IMR-90 (cell line): ENCODE measurements at regions not wholly inside any gene's neighbourhood (a gene's known extent, or its start where the extent isn't known, plus 50 kb on each side); places are given as distances from the start of the nearest gene placed in this dataset.
"Not testable (repeated sequence)": the region's sequence is repeated elsewhere in the genome, so short reads cannot be mapped to it uniquely, and the experiment has no call there.

ENCODE experiments used
- ATAC-seq: fragments of 200-7000 bp; cut with Tn5 transposase; 2 replicates; pipeline ENCODE4 v1.9.1; 2020; ENCODE audit warnings: low read depth, mild to moderate bottlenecking, moderate library complexity
- BruUV-seq: library from RNA; stranded (reverse); fragments of 400-500 nt; replicated peaks from 2 replicates; lab custom pipeline; 2021; lab: Mats Ljungman, UMichigan
- CTCF ChIA-PET: fragments of 300-600 bp; formaldehyde crosslinking; extraction: SDS; loops from one replicate; lab custom pipeline; 2021; ENCODE audit warnings: antibody characterized with exemption; lab: Yijun Ruan, JAX
- POLR2A ChIA-PET: fragments of 300-600 bp; sonication (Branson Sonifier 250); formaldehyde crosslinking; loops from one replicate; lab custom pipeline; 2022; ENCODE audit warnings: antibody characterized with exemption; ENCODE audit not compliant: unreplicated experiment; lab: Charles Lee
- DNase-seq: peaks from one replicate; pipeline ENCODE4 v3.0.0; 2013
- H2AFZ ChIP-seq: replicated peaks from 2 replicates; pipeline ENCODE3; 2013; ENCODE audit warnings: low read length, mild to moderate bottlenecking; ENCODE audit not compliant: poor library complexity
- H2AK5ac ChIP-seq: 2 replicates; pipeline ENCODE4 v1.6.1; 2013; ENCODE audit warnings: low read depth, low read length, inconsistent platforms
- H2AK9ac ChIP-seq: replicated peaks from 2 replicates; pipeline ENCODE3; 2013; ENCODE audit warnings: mild to moderate bottlenecking, low read depth, low read length, moderate library complexity; ENCODE audit not compliant: poor library complexity
- H2BK120ac ChIP-seq: 2 replicates; pipeline ENCODE4 v1.6.1; 2013; ENCODE audit warnings: low read depth, low read length, inconsistent platforms
- H2BK15ac ChIP-seq: 3 replicates; pipeline ENCODE4 v1.6.1; 2013; ENCODE audit warnings: low read depth, low read length, inconsistent platforms
- H2BK20ac ChIP-seq: 2 replicates; pipeline ENCODE4 v1.6.1; 2013; ENCODE audit warnings: low read depth, mild to moderate bottlenecking, inconsistent platforms, low read length, moderate library complexity
- H2BK5ac ChIP-seq: 2 replicates; pipeline ENCODE4 v1.6.1; 2013; ENCODE audit warnings: mild to moderate bottlenecking, low read depth, low read length, inconsistent platforms; ENCODE audit not compliant: poor library complexity, severe bottlenecking
- H3K14ac ChIP-seq: replicated peaks from 2 replicates; pipeline ENCODE4 v1.6.1; 2013; ENCODE audit warnings: low read depth, low read length, inconsistent platforms
- H3K18ac ChIP-seq: 2 replicates; pipeline ENCODE4 v1.6.1; 2013; ENCODE audit warnings: low read depth, low read length, control low read depth
- H3K23ac ChIP-seq: 2 replicates; pipeline ENCODE4 v1.6.1; 2013; ENCODE audit warnings: low read depth, low read length, inconsistent platforms
- H3K27ac ChIP-seq: 2 replicates; pipeline ENCODE4 v1.5.1; 2013; ENCODE audit warnings: mild to moderate bottlenecking, control low read depth, low read length; ENCODE audit not compliant: insufficient read depth
- H3K27me3 ChIP-seq: 2 replicates; pipeline ENCODE4 v1.6.1; 2013; ENCODE audit warnings: low read length; ENCODE audit not compliant: control insufficient read depth, insufficient read depth
- H3K36me3 ChIP-seq: 2 replicates; pipeline ENCODE4 v1.6.1; 2013; ENCODE audit warnings: low read length, mixed read lengths; ENCODE audit not compliant: control insufficient read depth, insufficient read depth
- H3K4ac ChIP-seq: 2 replicates; pipeline ENCODE4 v1.6.1; 2013; ENCODE audit warnings: low read depth, low read length, inconsistent platforms
- H3K4me1 ChIP-seq: 2 replicates; pipeline ENCODE4 v1.6.1; 2013; ENCODE audit warnings: low read length, mixed read lengths; ENCODE audit not compliant: control insufficient read depth, insufficient read depth
- H3K4me2 ChIP-seq: 2 replicates; pipeline ENCODE4 v1.6.1; 2013; ENCODE audit warnings: low read depth, mild to moderate bottlenecking, control low read depth, low read length, moderate library complexity
- H3K4me3 ChIP-seq: 2 replicates; pipeline ENCODE4 v1.5.1; 2013; ENCODE audit warnings: low read depth, mild to moderate bottlenecking, control low read depth, low read length, moderate library complexity; ENCODE audit not compliant: insufficient read depth
- H3K56ac ChIP-seq: 2 replicates; pipeline ENCODE4 v1.6.1; 2013; ENCODE audit warnings: low read length, inconsistent platforms; ENCODE audit not compliant: insufficient read depth; ENCODE audit errors: extremely low read depth
- H3K79me1 ChIP-seq, 2 experiments: 2 replicates each; pipeline ENCODE4 v1.6.1; 2013; ENCODE audit warnings: low read length in 2 of 2, inconsistent platforms in 1 of 2, low read depth in 1 of 2
- H3K9ac ChIP-seq: 2 replicates; pipeline ENCODE4 v1.6.1; 2013; ENCODE audit warnings: low read depth, low read length, control low read depth
- H3K9me1 ChIP-seq: 2 replicates; pipeline ENCODE4 v1.6.1; 2013; ENCODE audit warnings: low read length, inconsistent platforms; ENCODE audit not compliant: insufficient read depth
- H3K9me3 ChIP-seq: 2 replicates; pipeline ENCODE4 v1.6.1; 2013; ENCODE audit warnings: low read length; ENCODE audit not compliant: control insufficient read depth, insufficient read depth
- H4K20me1 ChIP-seq: 2 replicates; pipeline ENCODE4 v1.6.1; 2013; ENCODE audit warnings: low read length, inconsistent platforms; ENCODE audit not compliant: insufficient read depth
- H4K5ac ChIP-seq: 2 replicates; pipeline ENCODE4 v1.6.1; 2013; ENCODE audit warnings: mild to moderate bottlenecking, low read depth, low read length, control low read depth
- H4K8ac ChIP-seq, 2 experiments: 2 replicates each; pipeline ENCODE4 v1.6.1; 2013; ENCODE audit warnings: low read depth in 2 of 2, low read length in 2 of 2, control low read depth in 1 of 2, inconsistent platforms in 1 of 2
- H4K91ac ChIP-seq: 2 replicates; pipeline ENCODE4 v1.6.1; 2013; ENCODE audit warnings: low read depth, low read length, inconsistent platforms; ENCODE audit not compliant: insufficient read depth
- WGBS, 2 experiments: methylation state at CpG; one replicate each; pipeline versions ENCODE4 v1.1.5 to v1.1.7; 2013; ENCODE audit warnings: missing lambda C conversion rate in 2 of 2; ENCODE audit not compliant: insufficient read length in 1 of 2; ENCODE audit errors: extremely low coverage in 2 of 2; 5-methylcytosine and 5-hydroxymethylcytosine counted together
- dilution Hi-C: fragments of 300-500 bp; cut with HindIII; formaldehyde crosslinking; loops from one replicate; pipeline ENCODE4 v1.14.3; 2018; ENCODE audit warnings: low sequenced_read_pairs; ENCODE audit not compliant: unreplicated experiment
- in situ Hi-C: fragments of 300-500 bp; cut with MboI; formaldehyde crosslinking; loops from 3 replicates; pipeline ENCODE4 v1.14.3; 2019; ENCODE audit warnings: low sequenced_read_pairs, inconsistent platforms, mixed read lengths
- intact Hi-C: fragments of 100-400 bp; cut with micrococcal nuclease; formaldehyde crosslinking; loops from 2 replicates; pipeline ENCODE4 v1.10.0; 2022

GRCh38 chr1:161447040-161447759 lies 58.1 kb upstream of the FCGR2A start:
- no CpG with 5 or more reads among the region's 79 CpGs for WGBS, 2 experiments
- DNase-seq, H2AK5ac ChIP-seq, H3K9me1 ChIP-seq, H3K56ac ChIP-seq, CTCF ChIA-PET, H3K4me1 ChIP-seq, H3K27me3 ChIP-seq, in situ Hi-C loops, H3K4ac ChIP-seq, intact Hi-C loops, H3K4me3 ChIP-seq, H3K9me3 ChIP-seq, H3K23ac ChIP-seq, H3K18ac ChIP-seq, H4K5ac ChIP-seq, H3K4me2 ChIP-seq, H3K36me3 ChIP-seq, H2AFZ ChIP-seq, H2AK9ac ChIP-seq, H3K79me1 ChIP-seq, H3K9ac ChIP-seq, H2BK15ac ChIP-seq, H2BK5ac ChIP-seq, dilution Hi-C loops, H3K27ac ChIP-seq, H2BK120ac ChIP-seq, H2BK20ac ChIP-seq, H4K20me1 ChIP-seq, H4K8ac ChIP-seq, H3K14ac ChIP-seq, POLR2A ChIA-PET, H4K91ac ChIP-seq: not testable (repeated sequence)
- TSS peak; percentile 70 for BruUV-seq
- ATAC-seq, result peak; percentile 81

DNA sequence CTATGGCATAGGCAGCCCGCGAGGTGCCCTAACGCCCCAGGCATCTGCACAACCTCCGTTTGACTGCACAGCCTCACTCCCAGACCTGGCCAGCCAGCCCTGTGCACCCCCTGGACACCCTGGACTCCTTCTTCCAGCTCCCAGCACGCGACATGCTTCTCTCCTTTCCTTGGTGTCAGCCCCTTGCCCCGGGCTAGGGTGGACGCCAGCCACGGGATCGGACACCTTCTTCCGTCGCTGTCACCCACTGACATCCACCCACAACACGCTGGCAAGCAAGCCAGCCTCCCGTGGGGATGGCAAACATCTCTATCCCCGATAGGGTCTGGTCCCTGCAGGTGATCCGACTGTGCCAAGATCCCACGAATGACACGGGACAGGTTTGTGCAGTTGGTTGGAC lies 60.5 kb upstream of the FCGR2A start:
- ATAC-seq, POLR2A ChIA-PET: not testable (repeated sequence)

More for the DNA sequence above, 60.5 kb upstream of the FCGR2A start:
- H3K4ac ChIP-seq, H2AK5ac ChIP-seq, H3K18ac ChIP-seq, H3K9ac ChIP-seq, H3K23ac ChIP-seq, H2AFZ ChIP-seq, H4K20me1 ChIP-seq, H3K36me3 ChIP-seq, H3K4me1 ChIP-seq, CTCF ChIA-PET, H2AK9ac ChIP-seq, H2BK20ac ChIP-seq, H2BK5ac ChIP-seq, H3K27ac ChIP-seq, dilution Hi-C loops, H3K14ac ChIP-seq, in situ Hi-C loops, H3K4me3 ChIP-seq, H3K56ac ChIP-seq, H2BK15ac ChIP-seq, H3K4me2 ChIP-seq, H3K9me3 ChIP-seq, H3K79me1 ChIP-seq, DNase-seq, intact Hi-C loops, H4K91ac ChIP-seq, H3K9me1 ChIP-seq, H2BK120ac ChIP-seq, BruUV-seq, H3K27me3 ChIP-seq, H4K5ac ChIP-seq, H4K8ac ChIP-seq: not testable (repeated sequence)
- 79% methylated on average over 8 of the region's 18 CpGs; no CpG with 5 or more reads in 1 of the 2 experiments for WGBS, 2 experiments
